ENCODE measurements at regions not wholly inside any gene's neighbourhood (a gene's known extent, or its start where the extent isn't known, plus 50 kb on each side); places are given as distances from the start of the nearest gene placed in this dataset.

DNA sequence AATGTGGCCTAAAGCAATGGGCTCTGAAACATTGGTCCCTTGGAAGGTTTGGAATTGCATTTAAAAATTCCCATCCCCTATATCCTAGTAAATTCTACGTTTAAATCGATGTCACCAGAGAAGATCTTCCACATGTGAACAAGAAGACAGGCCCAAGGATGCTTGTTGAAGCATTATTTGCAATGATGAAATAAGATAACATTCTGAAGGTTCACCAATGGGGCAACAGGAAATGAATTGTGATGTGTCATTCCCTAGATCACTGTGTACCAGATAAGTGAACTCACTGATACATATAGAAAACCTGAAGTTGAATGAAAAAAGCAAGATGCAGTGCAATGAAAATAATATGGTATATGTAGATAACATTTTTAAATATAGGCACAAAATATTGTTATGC, 464.3 kb upstream of the BTBD3 start:
- no peak overlapping the region for H3K4me3 ChIP-seq (ENCODE audit: low read depth, low read length)
- TF ChIP-seq, protein P1, sequence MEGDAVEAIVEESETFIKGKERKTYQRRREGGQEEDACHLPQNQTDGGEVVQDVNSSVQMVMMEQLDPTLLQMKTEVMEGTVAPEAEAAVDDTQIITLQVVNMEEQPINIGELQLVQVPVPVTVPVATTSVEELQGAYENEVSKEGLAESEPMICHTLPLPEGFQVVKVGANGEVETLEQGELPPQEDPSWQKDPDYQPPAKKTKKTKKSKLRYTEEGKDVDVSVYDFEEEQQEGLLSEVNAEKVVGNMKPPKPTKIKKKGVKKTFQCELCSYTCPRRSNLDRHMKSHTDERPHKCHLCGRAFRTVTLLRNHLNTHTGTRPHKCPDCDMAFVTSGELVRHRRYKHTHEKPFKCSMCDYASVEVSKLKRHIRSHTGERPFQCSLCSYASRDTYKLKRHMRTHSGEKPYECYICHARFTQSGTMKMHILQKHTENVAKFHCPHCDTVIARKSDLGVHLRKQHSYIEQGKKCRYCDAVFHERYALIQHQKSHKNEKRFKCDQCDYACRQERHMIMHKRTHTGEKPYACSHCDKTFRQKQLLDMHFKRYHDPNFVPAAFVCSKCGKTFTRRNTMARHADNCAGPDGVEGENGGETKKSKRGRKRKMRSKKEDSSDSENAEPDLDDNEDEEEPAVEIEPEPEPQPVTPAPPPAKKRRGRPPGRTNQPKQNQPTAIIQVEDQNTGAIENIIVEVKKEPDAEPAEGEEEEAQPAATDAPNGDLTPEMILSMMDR (IDR thresholded peaks at IDR 0.05; ENCODE audit: low read depth, low read length), result no peak
- peak; percentile 68 for DNase-seq (ENCODE audit: low read depth, low spot score)
- in situ Hi-C loops (cut with HindIII; ENCODE audit: low sequenced_read_pairs), result no loop called here

DNA sequence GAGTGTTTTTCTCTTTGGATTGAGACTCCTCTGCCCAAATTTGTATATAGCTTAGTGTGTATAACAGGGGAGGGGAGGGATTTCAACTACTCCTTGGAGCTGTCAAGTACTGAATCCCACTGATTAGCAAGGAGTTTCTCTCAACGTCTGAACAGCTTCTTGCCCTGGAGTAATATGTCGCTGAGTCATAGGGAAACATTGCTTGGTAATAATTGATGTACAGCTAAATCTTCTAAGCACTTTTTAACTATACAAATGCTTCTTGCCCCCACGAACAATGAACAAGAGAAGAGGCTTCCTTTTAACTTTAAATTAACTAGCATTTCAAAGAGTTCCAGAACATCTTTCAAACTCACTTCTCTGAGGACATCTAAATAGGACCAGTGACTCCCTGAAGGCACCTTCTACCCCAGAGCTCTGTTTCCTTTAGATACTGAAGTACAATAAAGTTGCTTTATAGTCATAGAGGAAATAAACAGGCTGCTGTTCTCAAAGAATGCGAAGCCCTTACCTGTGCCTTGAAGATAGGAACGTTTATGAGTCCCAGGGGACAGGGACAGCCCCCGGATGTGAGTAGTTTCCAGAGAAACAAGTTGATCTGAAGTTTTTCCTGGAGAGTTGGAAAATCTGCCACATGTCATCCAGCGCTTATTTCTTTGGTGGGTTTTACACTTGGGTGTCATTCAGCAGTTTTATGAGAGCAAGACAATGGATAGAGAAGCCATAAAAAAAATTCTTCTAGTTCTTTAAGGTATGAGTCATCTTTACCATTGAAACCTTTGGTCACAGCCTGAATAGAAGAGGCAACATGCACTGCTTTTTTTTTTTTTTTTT, 462.5 kb upstream of the BTBD3 start:
- peak; percentile 77 for DNase-seq (ENCODE audit: low read depth, low spot score)
- in situ Hi-C loops (cut with HindIII; ENCODE audit: low sequenced_read_pairs), result no loop called here
- TF ChIP-seq, protein P1 (IDR thresholded peaks at IDR 0.05; ENCODE audit: low read depth, low read length), result no peak
- no peak overlapping the region for H3K4me3 ChIP-seq (ENCODE audit: low read depth, low read length)

DNA sequence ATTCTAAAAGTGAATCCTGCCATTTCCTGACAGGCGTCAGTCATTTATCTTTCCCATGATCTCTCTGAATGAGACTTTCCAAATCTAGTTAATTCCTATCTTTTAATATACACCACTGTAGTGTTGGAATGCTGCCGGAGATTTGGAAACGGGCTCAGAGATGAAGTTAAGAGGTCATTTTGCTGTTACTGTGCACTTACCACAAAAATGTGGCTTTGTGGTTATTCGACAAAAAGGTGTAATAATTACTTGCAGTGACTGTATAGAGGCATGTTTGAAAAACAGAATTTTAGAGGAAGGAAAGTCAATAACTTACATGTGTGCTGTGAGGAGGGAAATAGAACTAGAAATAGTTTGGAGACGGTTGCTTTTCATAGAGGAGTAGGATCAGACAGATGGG, 460.2 kb upstream of the BTBD3 start:
- no peak overlapping the region for H3K4me3 ChIP-seq (ENCODE audit: low read depth, low read length)
- in situ Hi-C loops (cut with HindIII; ENCODE audit: low sequenced_read_pairs), result no loop called here
- TF ChIP-seq, protein P1 (IDR thresholded peaks at IDR 0.05; ENCODE audit: low read depth, low read length), result no peak
- peak; percentile 48 for DNase-seq (ENCODE audit: low read depth, low spot score)

DNA sequence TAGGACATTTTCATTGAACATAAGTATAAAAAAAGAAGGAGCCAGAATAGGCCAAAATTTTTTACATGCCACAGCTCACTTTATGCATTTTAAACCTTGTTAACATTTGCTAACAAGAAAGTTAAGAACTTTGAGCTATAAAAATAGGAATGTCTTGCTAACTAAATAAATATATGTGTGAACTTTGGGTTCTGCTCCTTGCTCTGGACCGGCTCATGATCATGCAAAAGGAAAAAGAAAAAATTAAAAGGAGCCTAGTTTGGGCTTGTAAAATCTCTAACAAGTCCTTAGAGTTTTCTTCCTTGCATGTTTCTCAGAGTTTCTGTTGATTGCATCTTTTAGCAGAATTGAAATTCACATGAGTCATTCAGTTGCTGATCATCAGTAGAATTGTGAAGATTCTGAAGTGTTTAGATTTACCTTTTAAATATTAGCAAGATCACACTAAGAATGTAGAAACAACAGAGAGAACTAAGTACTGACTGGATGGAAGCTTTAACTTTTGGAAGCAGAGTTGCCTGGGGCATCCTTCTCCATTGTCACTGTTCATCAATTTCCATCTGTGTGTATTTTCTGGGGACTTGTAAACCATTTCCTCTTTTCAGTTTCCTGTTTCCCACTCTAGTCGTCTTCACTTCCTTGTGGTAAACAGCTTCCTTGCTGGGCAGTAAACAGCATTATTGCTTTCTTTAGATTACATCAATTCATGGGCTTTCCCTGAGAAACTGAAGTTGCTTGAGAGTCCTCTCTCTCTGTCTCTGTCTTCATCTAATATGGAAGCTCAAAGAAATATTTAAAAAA, 458.4 kb upstream of the BTBD3 start:
- in situ Hi-C loops (cut with HindIII; ENCODE audit: low sequenced_read_pairs), result no loop called here
- no peak overlapping the region for H3K4me3 ChIP-seq (ENCODE audit: low read depth, low read length)
- TF ChIP-seq, protein P1 (IDR thresholded peaks at IDR 0.05; ENCODE audit: low read depth, low read length), result no peak
- DNase-seq (ENCODE audit: low read depth, low spot score), result peak; percentile 22

DNA sequence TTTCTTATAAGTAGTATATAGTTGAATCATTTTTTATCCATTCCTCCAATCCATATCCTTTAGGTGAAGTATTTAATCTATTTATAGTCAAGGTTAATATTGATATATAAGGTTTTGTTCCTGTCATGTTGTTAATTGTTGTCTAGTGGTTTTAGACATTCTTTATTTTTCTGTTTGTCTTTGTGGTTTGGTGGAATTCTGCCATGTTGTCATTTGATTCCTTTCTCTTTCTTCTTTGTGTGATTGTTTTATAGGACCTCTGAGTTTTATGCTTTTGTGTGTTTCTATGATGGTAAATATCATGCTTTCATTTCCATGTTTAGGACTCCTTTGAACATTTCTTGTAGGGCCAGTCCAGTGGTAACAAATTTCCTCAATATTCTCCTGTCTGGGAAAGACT, 450.3 kb upstream of the BTBD3 start:
- TF ChIP-seq, protein P1 (IDR thresholded peaks at IDR 0.05; ENCODE audit: low read depth, low read length), result no peak
- DNase-seq (ENCODE audit: low read depth, low spot score), result no peak
- in situ Hi-C loops (cut with HindIII; ENCODE audit: low sequenced_read_pairs), result no loop called here
- no peak overlapping the region for H3K4me3 ChIP-seq (ENCODE audit: low read depth, low read length)

DNA sequence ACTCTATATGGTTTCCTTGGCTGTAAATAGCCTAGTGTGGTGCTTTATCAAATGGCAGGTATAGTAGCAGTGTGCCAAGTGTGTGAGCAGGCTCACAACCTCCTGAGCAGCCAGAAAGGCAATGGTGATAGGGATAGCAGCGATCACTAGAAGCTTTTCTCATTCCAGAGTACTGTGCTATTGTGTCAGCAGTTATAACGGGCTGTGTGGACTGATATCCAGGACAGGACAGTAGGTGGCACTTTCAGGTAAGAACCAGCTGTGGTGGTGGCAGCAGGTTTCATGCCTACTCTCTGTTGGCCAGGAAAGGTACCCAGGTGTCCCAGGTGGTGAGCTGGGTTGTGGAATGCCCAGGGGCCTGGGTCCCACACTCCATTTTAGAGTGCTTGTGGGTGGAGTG, 448.8 kb upstream of the BTBD3 start:
- no peak for DNase-seq (ENCODE audit: low read depth, low spot score)
- H3K4me3 ChIP-seq (ENCODE audit: low read depth, low read length), result no peak overlapping the region
- TF ChIP-seq, protein P1 (IDR thresholded peaks at IDR 0.05; ENCODE audit: low read depth, low read length), result no peak
- in situ Hi-C loops (cut with HindIII; ENCODE audit: low sequenced_read_pairs), result no loop called here

All from astrocyte of the spinal cord (primary cell).